Upper lobe of left lung (tissue), 6 donors: ENCODE measurements at regions not wholly inside any gene's neighbourhood (a gene's known extent, or its start where the extent isn't known, plus 50 kb on each side); places are given as distances from the start of the nearest gene placed in this dataset.

Experiments
- ATAC-seq, 2 donors: fragments of 200-7000 bp; cut with Tn5 transposase; one replicate each; pipeline ENCODE4 v1.9.1; 2022; ENCODE audit warnings: mild to moderate bottlenecking in 2 of 2, moderate library complexity in 2 of 2; ENCODE audit not compliant: low FRiP score in 2 of 2
- DNase-seq, 2 donors: peaks; one replicate each; pipeline ENCODE4 v3.0.0-alpha.2; 2019 to 2020
- H3K27ac ChIP-seq, 4 donors: fragments of 200-600 bp; sonication (generic); one replicate each; pipeline ENCODE4 v1.5.1; 2016 to 2019
- H3K27me3 ChIP-seq, 4 donors: fragments of 200-600 bp; sonication (generic); one replicate each; pipeline ENCODE4 v1.5.1; 2017 to 2019
- H3K36me3 ChIP-seq, 4 donors: fragments of 200-600 bp; sonication (generic); one replicate each; pipeline ENCODE4 v1.5.1; 2016 to 2019
- H3K4me1 ChIP-seq, 4 donors: fragments of 200-600 bp; sonication (generic); one replicate each; pipeline ENCODE4 v1.5.1; 2018 to 2019
- H3K4me3 ChIP-seq, 4 donors: fragments of 200-600 bp; sonication (generic); one replicate each; pipeline ENCODE4 v1.5.1; 2017 to 2019; ENCODE audit warnings: mild to moderate bottlenecking in 2 of 4, moderate library complexity in 1 of 4
- H3K9me3 ChIP-seq, 4 donors: fragments of 200-600 bp; sonication (generic); one replicate each; pipeline ENCODE4 v1.5.1; 2018 to 2019
- EP300 ChIP-seq, 4 donors: sonication (generic); formaldehyde crosslinking; IDR thresholded peaks; one replicate each; pipeline ENCODE4 v1.5.1; 2017; ENCODE audit warnings: antibody characterized with exemption in 4 of 4, control low read depth in 2 of 4
- POLR2A ChIP-seq, 4 donors: fragments of 450-650 bp; IDR thresholded peaks; one replicate each; pipeline ENCODE4 v1.5.1; 2016 to 2017; ENCODE audit warnings: antibody characterized with exemption in 4 of 4, mild to moderate bottlenecking in 2 of 4
- POLR2AphosphoS5 ChIP-seq, 2 donors: sonication (generic); formaldehyde crosslinking; IDR thresholded peaks; one replicate each; pipeline ENCODE4 v1.5.1; 2017; ENCODE audit warnings: antibody characterized with exemption in 2 of 2
- WGBS, 2 donors: methylation state at CpG; one replicate each; pipeline ENCODE4 v1.1.5; 2017 to 2018; 5-methylcytosine and 5-hydroxymethylcytosine counted together
- TF ChIP-seq, protein P1 (sequence below), 6 experiments: fragments of 450-650 bp in 4 of 6; fragments of 200-600 bp in 2 of 6; sonication (generic) in 2 of 6; IDR thresholded peaks; one replicate each; pipeline ENCODE4 v1.5.1; 2016 to 2019; ENCODE audit warnings: antibody characterized with exemption in 6 of 6
- donor health status: DM: no; HTN: no; CAD: no; lungs with moderate emphysema.
- donor health status: DM: no; HTN: yes; CAD: no; lungs with severe emphysema.

DNA sequence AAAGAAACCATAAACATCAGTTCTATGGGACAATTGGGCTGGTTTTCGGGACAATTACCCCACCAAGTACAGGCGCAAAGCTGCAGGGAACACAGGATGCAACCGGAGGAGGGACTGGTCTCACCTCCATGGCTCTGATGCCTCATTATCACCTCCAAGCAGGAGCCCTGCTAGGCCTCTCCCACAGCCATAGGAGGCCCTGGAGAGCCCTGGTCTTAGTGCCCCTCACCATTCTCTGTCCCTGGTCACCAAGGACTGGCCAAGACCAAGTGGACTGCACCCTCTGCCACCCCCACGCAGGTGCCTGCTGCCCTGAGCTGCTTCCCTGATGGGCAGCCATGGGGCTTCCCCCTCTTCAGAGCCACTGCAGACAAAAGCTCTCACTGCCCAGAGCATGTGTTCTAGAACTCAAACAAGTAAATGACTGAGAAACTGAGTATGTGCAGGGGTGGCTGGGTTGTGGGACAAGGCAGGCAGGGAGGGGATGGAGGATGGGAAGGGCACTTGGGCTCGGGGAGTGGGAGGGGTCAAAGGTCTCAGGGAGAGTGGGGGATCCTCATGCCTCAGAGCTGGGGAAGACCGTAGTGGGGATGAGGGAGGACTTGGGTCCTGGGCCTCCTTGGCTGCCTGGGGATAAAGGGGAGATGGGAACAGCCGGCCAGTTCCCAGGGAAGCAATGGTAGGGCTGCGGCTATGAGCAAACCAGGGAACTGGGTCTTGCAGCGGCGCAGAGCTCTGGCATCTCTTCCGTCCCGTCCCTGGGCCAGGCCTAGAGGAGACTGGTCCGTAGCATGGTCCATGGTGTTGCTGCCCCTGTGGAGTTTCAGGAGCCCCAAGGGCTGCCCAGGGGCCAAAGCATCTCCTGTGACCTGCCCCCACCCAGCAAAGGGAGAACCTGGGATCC, 435.1 kb downstream of the PREX1 start:
- H3K4me3 ChIP-seq = no peak overlapping the region
- ATAC-seq = peak in 1 of 2 donors; percentile 12
- peaks cover 0 to 8% (median 5%) of the 10 kb centered on the region in 4 donors for H3K9me3 ChIP-seq
- 89% methylated on average over 8 to 13 of the region's 13 CpGs for WGBS, 2 donors
- DNase-seq = no peak
- TF ChIP-seq POLR2A (IDR thresholded peaks at IDR 0.05) (no peak), POLR2AphosphoS5 (IDR thresholded peaks at IDR 0.05) (no peak), EP300 (IDR thresholded peaks at IDR 0.05) (no peak)
- TF ChIP-seq, protein P1, sequence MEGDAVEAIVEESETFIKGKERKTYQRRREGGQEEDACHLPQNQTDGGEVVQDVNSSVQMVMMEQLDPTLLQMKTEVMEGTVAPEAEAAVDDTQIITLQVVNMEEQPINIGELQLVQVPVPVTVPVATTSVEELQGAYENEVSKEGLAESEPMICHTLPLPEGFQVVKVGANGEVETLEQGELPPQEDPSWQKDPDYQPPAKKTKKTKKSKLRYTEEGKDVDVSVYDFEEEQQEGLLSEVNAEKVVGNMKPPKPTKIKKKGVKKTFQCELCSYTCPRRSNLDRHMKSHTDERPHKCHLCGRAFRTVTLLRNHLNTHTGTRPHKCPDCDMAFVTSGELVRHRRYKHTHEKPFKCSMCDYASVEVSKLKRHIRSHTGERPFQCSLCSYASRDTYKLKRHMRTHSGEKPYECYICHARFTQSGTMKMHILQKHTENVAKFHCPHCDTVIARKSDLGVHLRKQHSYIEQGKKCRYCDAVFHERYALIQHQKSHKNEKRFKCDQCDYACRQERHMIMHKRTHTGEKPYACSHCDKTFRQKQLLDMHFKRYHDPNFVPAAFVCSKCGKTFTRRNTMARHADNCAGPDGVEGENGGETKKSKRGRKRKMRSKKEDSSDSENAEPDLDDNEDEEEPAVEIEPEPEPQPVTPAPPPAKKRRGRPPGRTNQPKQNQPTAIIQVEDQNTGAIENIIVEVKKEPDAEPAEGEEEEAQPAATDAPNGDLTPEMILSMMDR (IDR thresholded peaks at IDR 0.05) = no peak
- no peak overlapping the region for H3K27ac ChIP-seq
- H3K36me3 ChIP-seq = no peaks in the 10 kb centered on the region
- no peaks in the 10 kb centered on the region for H3K4me1 ChIP-seq
- H3K27me3 ChIP-seq = no peaks in the 10 kb centered on the region

- Histone ChIP-seq H3K27me3 (no peaks in the 10 kb centered on the region), H3K27ac (no peak overlapping the region), H3K36me3 (no peaks in the 10 kb centered on the region), H3K4me3 (no peak overlapping the region), H3K4me1 (no peaks in the 10 kb centered on the region), H3K9me3 (peaks cover 0 to 8% (median 5%) of the 10 kb centered on the region in 4 donors)
- TF ChIP-seq EP300 (IDR thresholded peaks at IDR 0.05) (no peak), POLR2A (IDR thresholded peaks at IDR 0.05) (no peak), POLR2AphosphoS5 (IDR thresholded peaks at IDR 0.05) (no peak)
- TF ChIP-seq, protein P1 (IDR thresholded peaks at IDR 0.05) = no peak
- ATAC-seq = no peak
- no peak for DNase-seq
Observed at GRCh38 chr20:48390981-48391380, 436.8 kb downstream of the PREX1 start.

GRCh38 chr20:48387675-48388074, 440.1 kb downstream of the PREX1 start:
- H3K4me3 ChIP-seq = no peak overlapping the region
- H3K36me3 ChIP-seq = no peaks in the 10 kb centered on the region
- H3K27me3 ChIP-seq = no peaks in the 10 kb centered on the region
- DNase-seq (no peak), ATAC-seq (no peak)
- TF ChIP-seq EP300 (IDR thresholded peaks at IDR 0.05) = no peak
- no peak for TF ChIP-seq POLR2AphosphoS5 (IDR thresholded peaks at IDR 0.05)
- TF ChIP-seq, protein P1 (IDR thresholded peaks at IDR 0.05) = no peak
- TF ChIP-seq POLR2A (IDR thresholded peaks at IDR 0.05) = no peak
- peaks cover 0 to 8% (median 5%) of the 10 kb centered on the region in 4 donors for H3K9me3 ChIP-seq
- 72 to 74% methylated on average over 4 to 5 of the region's 5 CpGs for WGBS, 2 donors
- H3K4me1 ChIP-seq = no peaks in the 10 kb centered on the region
- no peak overlapping the region for H3K27ac ChIP-seq

- peak in 1 of 2 donors; percentile 15 for ATAC-seq
- Histone ChIP-seq H3K27ac (no peak overlapping the region), H3K36me3 (no peaks in the 10 kb centered on the region), H3K9me3 (no peaks in the 10 kb centered on the region), H3K4me3 (no peak overlapping the region), H3K4me1 (no peaks in the 10 kb centered on the region), H3K27me3 (no peaks in the 10 kb centered on the region)
- TF ChIP-seq EP300 (IDR thresholded peaks at IDR 0.05) = no peak
- TF ChIP-seq POLR2AphosphoS5 (IDR thresholded peaks at IDR 0.05) = no peak
- TF ChIP-seq, protein P1 (IDR thresholded peaks at IDR 0.05) = no peak
- no peak for TF ChIP-seq POLR2A (IDR thresholded peaks at IDR 0.05)
- WGBS, 2 donors = 90 to 95% methylated on average over 4 of the region's 4 CpGs
- no peak for DNase-seq
Observed at GRCh38 chr20:48385527-48385926, 442.3 kb downstream of the PREX1 start.
